Upper lobe of left lung (tissue), 4 donors: ENCODE measurements at regions not wholly inside any gene's neighbourhood (a gene's known extent, or its start where the extent isn't known, plus 50 kb on each side); places are given as distances from the start of the nearest gene placed in this dataset.

Experiments
- CTCF ChIP-seq, 6 experiments: fragments of 450-650 bp in 4 of 6; fragments of 200-600 bp in 2 of 6; sonication (generic) in 2 of 6; IDR thresholded peaks; one replicate each; pipeline ENCODE4 v1.5.1; 2016 to 2019; ENCODE audit warnings: antibody characterized with exemption in 6 of 6
- POLR2A ChIP-seq, 4 donors: fragments of 450-650 bp; IDR thresholded peaks; one replicate each; pipeline ENCODE4 v1.5.1; 2016 to 2017; ENCODE audit warnings: antibody characterized with exemption in 4 of 4, mild to moderate bottlenecking in 2 of 4
- POLR2AphosphoS5 ChIP-seq, 2 donors: sonication (generic); formaldehyde crosslinking; IDR thresholded peaks; one replicate each; pipeline ENCODE4 v1.5.1; 2017; ENCODE audit warnings: antibody characterized with exemption in 2 of 2

- TF ChIP-seq POLR2A (IDR thresholded peaks at IDR 0.05) (no peak), POLR2AphosphoS5 (IDR thresholded peaks at IDR 0.05) (no peak), CTCF (IDR thresholded peaks at IDR 0.05) (no peak)
These were observed 303.3 kb upstream of the MMS22L start for GRCh38 chr6:97586344-97586743.
